ENCODE measurements at regions not wholly inside any gene's neighbourhood (a gene's known extent, or its start where the extent isn't known, plus 50 kb on each side); places are given as distances from the start of the nearest gene placed in this dataset.

- Histone ChIP-seq H2AK5ac (ENCODE audit: low read depth, low read length) (no peak overlapping the region), H2BK20ac (ENCODE audit: low read length) (no peak overlapping the region), H3K4ac (replicated peaks; ENCODE audit: insufficient read length, low read depth, low read length) (no peak overlapping the region), H3K27ac (ENCODE audit: low read depth, low read length) (no peak overlapping the region), H2BK5ac (ENCODE audit: low read depth, low read length) (no peak overlapping the region), H3K56ac (replicated peaks; ENCODE audit: insufficient read length, low read depth, low read length) (no peak overlapping the region), H3K36me3 (ENCODE audit: control insufficient read depth in 2 of 4, insufficient read depth in 4 of 4, low read length in 3 of 4) (no peaks in the 10 kb centered on the region), H3K23me2 (ENCODE audit: low read depth, low read length) (no peaks in the 10 kb centered on the region), H3K27me3 (replicated peaks in 1 of 4; ENCODE audit: control insufficient read depth in 3 of 4, extremely low read depth in 1 of 4, insufficient read depth in 3 of 4, low read length in 3 of 4) (no peaks in the 10 kb centered on the region), H4K20me1 (replicated peaks in 1 of 2; ENCODE audit: control insufficient read depth in 1 of 2, insufficient read depth in 2 of 2, low read length in 2 of 2) (no peaks in the 10 kb centered on the region), H3K18ac (ENCODE audit: extremely low read depth, low read length) (no peak overlapping the region), H3K23ac (ENCODE audit: insufficient read length) (no peak overlapping the region), H2AFZ (ENCODE audit: low read length) (no peak overlapping the region), H4K5ac (ENCODE audit: insufficient read length, low read depth, low read length) (no peak overlapping the region), H4K91ac (replicated peaks; ENCODE audit: insufficient read length, low read length) (no peak overlapping the region), H2BK15ac (ENCODE audit: low read length) (no peak overlapping the region), H3K4me2 (ENCODE audit: insufficient read depth in 1 of 2, low read depth in 2 of 2, low read length in 2 of 2) (no peak overlapping the region), H3K9me3 (ENCODE audit: insufficient read depth in 2 of 2, low read depth in 1 of 2, low read length in 1 of 2) (no peaks in the 10 kb centered on the region), H3K9ac (replicated peaks in 1 of 4; ENCODE audit: extremely low read depth in 1 of 4, low read depth in 3 of 4, low read length in 3 of 4) (no peak overlapping the region), H3K4me3 (ENCODE audit: extremely low read depth in 1 of 4, insufficient read depth in 2 of 4, low read depth in 3 of 4, low read length in 4 of 4) (no peak overlapping the region), H3K79me2 (ENCODE audit: control insufficient read depth in 1 of 2, insufficient read depth in 2 of 2, low read length in 2 of 2) (no peaks in the 10 kb centered on the region), H2BK120ac (replicated peaks; ENCODE audit: low read depth, low read length) (no peak overlapping the region), H3K4me1 (replicated peaks in 1 of 4; ENCODE audit: control insufficient read depth in 3 of 4, insufficient read depth in 4 of 4, low read length in 3 of 4) (no peaks in the 10 kb centered on the region), H3K79me1 (ENCODE audit: low read depth, low read length) (no peaks in the 10 kb centered on the region), H4K8ac (ENCODE audit: extremely low read depth, insufficient read depth, low read length) (no peak overlapping the region), H3K14ac (ENCODE audit: insufficient read length) (no peak overlapping the region), H2BK12ac (ENCODE audit: low read depth, low read length) (no peak overlapping the region)
- DNase-seq (ENCODE audit: low read depth in 1 of 2, low spot score in 2 of 2) = no peak
- TF ChIP-seq CHD1 (IDR thresholded peaks at IDR 0.05; ENCODE audit: low read depth, low read length) (no peak), ASH2L (IDR thresholded peaks at IDR 0.05; ENCODE audit: low read length) (no peak), MAFK (IDR thresholded peaks at IDR 0.05; ENCODE audit: low read depth, low read length) (no peak), JUND (IDR thresholded peaks at IDR 0.05; ENCODE audit: low read length) (no peak), SAP30 (IDR thresholded peaks at IDR 0.05; ENCODE audit: insufficient read depth, insufficient replicate concordance, low read length) (no peak), TCF12 (IDR thresholded peaks at IDR 0.05; ENCODE audit: low read depth, low read length) (no peak), RXRA (IDR thresholded peaks at IDR 0.05; ENCODE audit: insufficient read depth, low read depth, low read length) (no peak), BCL11A (IDR thresholded peaks at IDR 0.05; ENCODE audit: low read depth in 2 of 2, low read length in 2 of 2) (no peak), GTF2F1 (IDR thresholded peaks at IDR 0.05; ENCODE audit: borderline replicate concordance, low read depth, low read length) (no peak), RFX5 (IDR thresholded peaks at IDR 0.05; ENCODE audit: borderline replicate concordance, low read depth, low read length) (no peak), SP2 (IDR thresholded peaks at IDR 0.05; ENCODE audit: low read length) (no peak), YY1 (IDR thresholded peaks at IDR 0.05; ENCODE audit: low read depth, low read length) (no peak), SUZ12 (IDR thresholded peaks at IDR 0.05; ENCODE audit: low read length) (no peak), CEBPB (IDR thresholded peaks at IDR 0.05; ENCODE audit: low read depth, low read length) (no peak), BRCA1 (IDR thresholded peaks at IDR 0.05; ENCODE audit: low read depth, low read length) (no peak), SRF (IDR thresholded peaks at IDR 0.05; ENCODE audit: low read depth, low read length) (no peak)
- no peak for FAIRE-seq
- WGBS, 2 experiments (ENCODE audit: extremely low coverage in 1 of 2, insufficient coverage in 1 of 2, insufficient read length in 1 of 2, insufficient replicate concordance in 2 of 2, low coverage in 1 of 2, low lambda C conversion rate in 2 of 2, missing lambda C conversion rate in 1 of 2) = 92% methylated on average over 1 of the region's 1 CpG; no CpG with 5 or more reads in 1 of the 2 experiments
- POLR2A ChIA-PET (ENCODE audit: partially characterized antibody) = no interaction called here
- CTCF ChIA-PET (ENCODE audit: partially characterized antibody) = no interaction called here
Measured at GRCh38 chrX:25869761-25870160, 268.4 kb upstream of the MAGEB18 start.
